GM12878 (cell line): ENCODE measurements at regions not wholly inside any gene's neighbourhood (a gene's known extent, or its start where the extent isn't known, plus 50 kb on each side); places are given as distances from the start of the nearest gene placed in this dataset.

Source experiments
- CBX3 ChIP-seq: fragments of 200-600 bp; sonication (generic); IDR thresholded peaks from 2 replicates; pipeline ENCODE4 v1.6.1; 2016; ENCODE audit warnings: low read depth, borderline replicate concordance
- CBX5 ChIP-seq: sonication (generic); IDR thresholded peaks from 2 replicates; pipeline ENCODE4 v1.6.1; 2016; ENCODE audit warnings: low read depth, moderate library complexity, mild to moderate bottlenecking, inconsistent platforms
- CHD2 ChIP-seq: IDR thresholded peaks from 2 replicates; pipeline ENCODE4 v1.6.1; 2011; ENCODE audit warnings: low read depth, low read length, improper control_type of control experiment, borderline replicate concordance
- CREB1 ChIP-seq: IDR thresholded peaks from 2 replicates; pipeline ENCODE4 v1.6.1; 2012; ENCODE audit warnings: low read depth, mild to moderate bottlenecking, inconsistent platforms
- EED ChIP-seq: sonication (generic); IDR thresholded peaks from 2 replicates; pipeline ENCODE4 v1.6.1; 2016; ENCODE audit warnings: antibody characterized with exemption, low read depth
- ETV6 ChIP-seq, 2 experiments: fragments of 450-650 bp in 1 of 2; IDR thresholded peaks in 1 of 2; conservative IDR thresholded peaks in 1 of 2; 2 replicates each; pipeline ENCODE4 v1.6.1; 2014; ENCODE audit warnings: antibody characterized with exemption in 1 of 2, borderline replicate concordance in 1 of 2, low read depth in 1 of 2, mild to moderate bottlenecking in 1 of 2, moderate library complexity in 1 of 2
- IKZF1 ChIP-seq: fragments of 450-650 bp; conservative IDR thresholded peaks from 2 replicates; pipeline ENCODE4 v1.6.1; 2017; ENCODE audit warnings: antibody characterized with exemption, mild to moderate bottlenecking
- IRF4 ChIP-seq: IDR thresholded peaks from 2 replicates; pipeline ENCODE4 v1.6.1; 2011; ENCODE audit warnings: low read depth, low read length
- JUND ChIP-seq: IDR thresholded peaks from 2 replicates; pipeline ENCODE4 v1.6.1; 2012; ENCODE audit warnings: low read depth, mild to moderate bottlenecking, low read length, improper control_type of control experiment, moderate library complexity
- MEF2A ChIP-seq: IDR thresholded peaks from 2 replicates; pipeline ENCODE4 v1.6.1; 2011; ENCODE audit warnings: low read depth, mild to moderate bottlenecking, low read length, moderate library complexity; ENCODE audit not compliant: insufficient read depth
- MXI1 ChIP-seq: fragments of 150-350 bp; IDR thresholded peaks from 2 replicates; pipeline ENCODE4 v1.6.1; 2011; ENCODE audit warnings: low read depth, mild to moderate bottlenecking, inconsistent platforms, low read length, improper control_type of control experiment
- PML ChIP-seq: IDR thresholded peaks from 2 replicates; pipeline ENCODE4 v1.6.1; 2012; ENCODE audit warnings: low read length, inconsistent platforms
- SMARCA5 ChIP-seq: fragments of 450-650 bp; IDR thresholded peaks from 2 replicates; pipeline ENCODE4 v1.6.1; 2017; ENCODE audit warnings: mild to moderate bottlenecking
- SMC3 ChIP-seq: IDR thresholded peaks from 2 replicates; pipeline ENCODE4 v1.6.1; 2011; ENCODE audit warnings: low read length, improper control_type of control experiment, borderline replicate concordance
- TBL1XR1 ChIP-seq: IDR thresholded peaks from 2 replicates; pipeline ENCODE4 v1.6.1; 2012; ENCODE audit warnings: low read depth, low read length, improper control_type of control experiment
- TCF12 ChIP-seq: IDR thresholded peaks from 2 replicates; pipeline ENCODE4 v1.6.1; 2011; ENCODE audit warnings: low read depth, mild to moderate bottlenecking, low read length
- YY1 ChIP-seq: IDR thresholded peaks from 2 replicates; pipeline ENCODE4 v1.6.1; 2011; ENCODE audit warnings: low read depth, mild to moderate bottlenecking, low read length
- ZBED1 ChIP-seq: IDR thresholded peaks from 2 replicates; pipeline ENCODE4 v1.6.1; 2016; ENCODE audit warnings: borderline replicate concordance
- TF ChIP-seq, protein P1 (sequence below): IDR thresholded peaks from 2 replicates; pipeline ENCODE4 v1.6.1; 2011; ENCODE audit warnings: borderline replicate concordance, low read depth, mild to moderate bottlenecking, moderate library complexity, low read length; ENCODE audit not compliant: insufficient read depth, poor library complexity, severe bottlenecking
- TF ChIP-seq, protein P2 (sequence below): fragments of 450-650 bp; IDR thresholded peaks from 2 replicates; pipeline ENCODE4 v1.6.1; 2017; ENCODE audit warnings: mild to moderate bottlenecking
- TF ChIP-seq, protein P3 (sequence below): IDR thresholded peaks from 2 replicates; pipeline ENCODE4 v1.6.1; 2012; ENCODE audit warnings: low read depth, low read length, improper control_type of control experiment
- TF ChIP-seq, protein P4 (sequence below): fragments of 450-650 bp; IDR thresholded peaks from 2 replicates; pipeline ENCODE4 v1.6.1; 2016; ENCODE audit warnings: mild to moderate bottlenecking
- TF ChIP-seq, protein P5 (sequence below): fragments of 450-650 bp; formaldehyde crosslinking; IDR thresholded peaks from 2 replicates; pipeline ENCODE4 v1.4.0; 2022; ENCODE audit warnings: mild to moderate bottlenecking, moderate library complexity

DNA sequence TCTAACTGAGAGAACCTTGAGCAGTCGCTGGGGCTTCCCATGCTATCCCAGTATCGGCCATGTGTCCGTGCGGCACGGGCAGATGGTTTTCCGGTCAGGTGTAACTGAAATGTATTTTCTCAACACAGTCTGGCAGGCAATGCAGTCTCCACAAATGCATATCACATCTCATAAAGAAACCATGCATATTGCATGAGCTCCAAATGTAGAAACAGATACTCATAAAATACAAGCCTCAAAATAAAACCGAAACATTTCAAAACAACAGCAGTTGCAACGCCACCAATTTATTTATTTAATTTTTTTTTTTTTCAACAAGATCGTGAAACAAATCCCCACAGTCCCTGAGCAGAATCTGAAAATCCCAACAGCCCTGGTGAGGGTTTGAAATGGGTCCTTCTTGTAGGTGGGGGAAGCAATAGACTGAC, 299.4 kb downstream of the LPIN1 start (continued):
- TF ChIP-seq, protein P1, sequence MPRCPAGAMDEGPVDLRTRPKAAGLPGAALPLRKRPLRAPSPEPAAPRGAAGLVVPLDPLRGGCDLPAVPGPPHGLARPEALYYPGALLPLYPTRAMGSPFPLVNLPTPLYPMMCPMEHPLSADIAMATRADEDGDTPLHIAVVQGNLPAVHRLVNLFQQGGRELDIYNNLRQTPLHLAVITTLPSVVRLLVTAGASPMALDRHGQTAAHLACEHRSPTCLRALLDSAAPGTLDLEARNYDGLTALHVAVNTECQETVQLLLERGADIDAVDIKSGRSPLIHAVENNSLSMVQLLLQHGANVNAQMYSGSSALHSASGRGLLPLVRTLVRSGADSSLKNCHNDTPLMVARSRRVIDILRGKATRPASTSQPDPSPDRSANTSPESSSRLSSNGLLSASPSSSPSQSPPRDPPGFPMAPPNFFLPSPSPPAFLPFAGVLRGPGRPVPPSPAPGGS: peak; percentile 40
- TF ChIP-seq, protein P2, sequence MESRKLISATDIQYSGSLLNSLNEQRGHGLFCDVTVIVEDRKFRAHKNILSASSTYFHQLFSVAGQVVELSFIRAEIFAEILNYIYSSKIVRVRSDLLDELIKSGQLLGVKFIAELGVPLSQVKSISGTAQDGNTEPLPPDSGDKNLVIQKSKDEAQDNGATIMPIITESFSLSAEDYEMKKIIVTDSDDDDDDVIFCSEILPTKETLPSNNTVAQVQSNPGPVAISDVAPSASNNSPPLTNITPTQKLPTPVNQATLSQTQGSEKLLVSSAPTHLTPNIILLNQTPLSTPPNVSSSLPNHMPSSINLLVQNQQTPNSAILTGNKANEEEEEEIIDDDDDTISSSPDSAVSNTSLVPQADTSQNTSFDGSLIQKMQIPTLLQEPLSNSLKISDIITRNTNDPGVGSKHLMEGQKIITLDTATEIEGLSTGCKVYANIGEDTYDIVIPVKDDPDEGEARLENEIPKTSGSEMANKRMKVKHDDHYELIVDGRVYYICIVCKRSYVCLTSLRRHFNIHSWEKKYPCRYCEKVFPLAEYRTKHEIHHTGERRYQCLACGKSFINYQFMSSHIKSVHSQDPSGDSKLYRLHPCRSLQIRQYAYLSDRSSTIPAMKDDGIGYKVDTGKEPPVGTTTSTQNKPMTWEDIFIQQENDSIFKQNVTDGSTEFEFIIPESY: no peak
- 0 out of 2 replicates have a peak, but pooled peaks have one; percentile 14 for TF ChIP-seq CREB1
- peak; percentile 67; the same call in 1 of the 2 replicates for TF ChIP-seq IKZF1
- no peak; the same call in 1 of the 2 replicates for TF ChIP-seq CHD2
- TF ChIP-seq MXI1: peak; percentile 66; the same call in 1 of the 2 replicates
- TF ChIP-seq ZBED1: peak; percentile 64; the same call in 1 of the 2 replicates
- TF ChIP-seq PML: peak; percentile 66; the same call in 1 of the 2 replicates
- no peak for TF ChIP-seq JUND
- peak; percentile 63 for TF ChIP-seq YY1
- TF ChIP-seq SMARCA5: no peak
- no peak for TF ChIP-seq CBX3
- TF ChIP-seq, protein P3, sequence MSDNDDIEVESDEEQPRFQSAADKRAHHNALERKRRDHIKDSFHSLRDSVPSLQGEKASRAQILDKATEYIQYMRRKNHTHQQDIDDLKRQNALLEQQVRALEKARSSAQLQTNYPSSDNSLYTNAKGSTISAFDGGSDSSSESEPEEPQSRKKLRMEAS: peak; percentile 65; the same call in 1 of the 2 replicates
- TF ChIP-seq EED: peak; percentile 77; the same call in 1 of the 2 replicates
- TF ChIP-seq CBX5: 0 out of 2 replicates have a peak, but pooled peaks have one; percentile 38
- TF ChIP-seq TBL1XR1: 0 out of 2 replicates have a peak, but pooled peaks have one; percentile 49
- TF ChIP-seq ETV6 (conservative IDR thresholded peaks at IDR 0.05 in 1 of 2, IDR thresholded peaks at IDR 0.05 in 1 of 2; ENCODE audit: borderline replicate concordance in 1 of 2, low read depth in 1 of 2): peak in 1 of 2 experiments; percentile 52; a peak in 2 of 4 replicates
- no peak for TF ChIP-seq IRF4
- TF ChIP-seq, protein P4, sequence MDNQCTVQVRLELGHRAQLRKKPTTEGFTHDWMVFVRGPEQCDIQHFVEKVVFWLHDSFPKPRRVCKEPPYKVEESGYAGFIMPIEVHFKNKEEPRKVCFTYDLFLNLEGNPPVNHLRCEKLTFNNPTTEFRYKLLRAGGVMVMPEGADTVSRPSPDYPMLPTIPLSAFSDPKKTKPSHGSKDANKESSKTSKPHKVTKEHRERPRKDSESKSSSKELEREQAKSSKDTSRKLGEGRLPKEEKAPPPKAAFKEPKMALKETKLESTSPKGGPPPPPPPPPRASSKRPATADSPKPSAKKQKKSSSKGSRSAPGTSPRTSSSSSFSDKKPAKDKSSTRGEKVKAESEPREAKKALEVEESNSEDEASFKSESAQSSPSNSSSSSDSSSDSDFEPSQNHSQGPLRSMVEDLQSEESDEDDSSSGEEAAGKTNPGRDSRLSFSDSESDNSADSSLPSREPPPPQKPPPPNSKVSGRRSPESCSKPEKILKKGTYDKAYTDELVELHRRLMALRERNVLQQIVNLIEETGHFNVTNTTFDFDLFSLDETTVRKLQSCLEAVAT: no peak
- TF ChIP-seq SMC3: 0 out of 2 replicates have a peak, but pooled peaks have one; percentile 12
- TF ChIP-seq TCF12: 0 out of 2 replicates have a peak, but pooled peaks have one; percentile 66
- peak; percentile 91; the same call in 1 of the 2 replicates for TF ChIP-seq MEF2A
- TF ChIP-seq, protein P5, sequence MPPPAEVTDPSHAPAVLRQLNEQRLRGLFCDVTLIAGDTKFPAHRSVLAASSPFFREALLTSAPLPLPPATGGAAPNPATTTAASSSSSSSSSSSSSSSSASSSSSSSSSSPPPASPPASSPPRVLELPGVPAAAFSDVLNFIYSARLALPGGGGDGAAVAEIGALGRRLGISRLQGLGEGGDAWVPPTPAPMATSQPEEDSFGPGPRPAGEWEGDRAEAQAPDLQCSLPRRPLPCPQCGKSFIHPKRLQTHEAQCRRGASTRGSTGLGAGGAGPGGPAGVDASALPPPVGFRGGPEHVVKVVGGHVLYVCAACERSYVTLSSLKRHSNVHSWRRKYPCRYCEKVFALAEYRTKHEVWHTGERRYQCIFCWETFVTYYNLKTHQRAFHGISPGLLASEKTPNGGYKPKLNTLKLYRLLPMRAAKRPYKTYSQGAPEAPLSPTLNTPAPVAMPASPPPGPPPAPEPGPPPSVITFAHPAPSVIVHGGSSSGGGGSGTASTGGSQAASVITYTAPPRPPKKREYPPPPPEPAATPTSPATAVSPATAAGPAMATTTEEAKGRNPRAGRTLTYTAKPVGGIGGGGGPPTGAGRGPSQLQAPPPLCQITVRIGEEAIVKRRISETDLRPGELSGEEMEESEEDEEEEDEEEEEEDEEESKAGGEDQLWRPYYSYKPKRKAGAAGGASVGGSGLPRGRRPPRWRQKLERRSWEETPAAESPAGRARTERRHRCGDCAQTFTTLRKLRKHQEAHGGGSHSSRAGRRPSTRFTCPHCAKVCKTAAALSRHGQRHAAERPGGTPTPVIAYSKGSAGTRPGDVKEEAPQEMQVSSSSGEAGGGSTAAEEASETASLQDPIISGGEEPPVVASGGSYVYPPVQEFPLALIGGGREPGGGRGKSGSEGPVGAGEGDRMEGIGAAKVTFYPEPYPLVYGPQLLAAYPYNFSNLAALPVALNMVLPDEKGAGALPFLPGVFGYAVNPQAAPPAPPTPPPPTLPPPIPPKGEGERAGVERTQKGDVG (CRISPR knock-in tag): no peak
